ENCODE measurements at regions not wholly inside any gene's neighbourhood (a gene's known extent, or its start where the extent isn't known, plus 50 kb on each side); places are given as distances from the start of the nearest gene placed in this dataset.

DNA sequence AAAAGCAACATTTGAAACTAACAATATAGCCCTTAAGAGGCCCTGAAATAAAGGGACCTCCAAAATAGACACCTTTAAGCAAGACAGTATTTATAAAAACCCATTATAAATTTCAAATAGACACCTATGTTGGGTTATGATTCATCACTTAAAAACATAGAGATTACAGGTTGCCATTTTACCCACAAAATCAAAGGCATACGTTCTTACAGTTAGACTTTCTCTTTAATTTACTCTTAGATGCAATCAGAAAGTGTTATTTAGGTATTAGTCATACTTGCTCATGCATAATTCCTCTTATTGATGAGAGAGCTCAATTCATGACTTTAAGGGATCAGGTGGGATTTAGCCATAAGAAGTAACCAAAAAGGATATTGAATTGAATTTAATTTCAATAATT lies 51.5 kb upstream of the TMEM200A start:
- Mint-ChIP-seq H3K4me1 (no peaks in the 10 kb centered on the region), H3K27me3 (no peaks in the 10 kb centered on the region)

DNA sequence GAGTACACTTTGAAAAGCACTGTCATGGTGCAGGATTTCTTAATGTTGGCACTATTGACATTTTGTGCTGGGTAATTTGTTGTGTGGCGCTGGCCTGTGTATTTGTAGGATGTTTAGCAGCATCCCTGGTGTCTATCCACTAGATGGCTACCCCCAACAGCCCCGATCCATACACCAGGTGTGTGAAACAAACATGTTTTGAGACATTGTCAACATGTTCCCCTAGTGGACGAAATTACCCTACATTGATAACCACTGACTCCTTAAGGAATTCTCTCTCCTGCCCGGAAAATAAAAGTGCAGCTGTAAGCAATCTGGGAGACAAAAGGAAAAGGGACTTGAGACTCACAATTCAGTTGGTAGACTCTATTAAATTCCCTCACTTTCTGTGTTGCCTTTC lies 52.6 kb upstream of the TMEM200A start:
- no peak for ATAC-seq
- H3K36me3 Mint-ChIP-seq = no peaks in the 10 kb centered on the region
- H3K4me3 Mint-ChIP-seq = no peak overlapping the region
- no peaks in the 10 kb centered on the region for H3K9me3 Mint-ChIP-seq
- no peak overlapping the region for H3K27ac Mint-ChIP-seq
- H3K4me1 Mint-ChIP-seq = no peaks in the 10 kb centered on the region
- H3K27me3 Mint-ChIP-seq = no peaks in the 10 kb centered on the region

More for the DNA sequence above, 51.5 kb upstream of the TMEM200A start:
- Mint-ChIP-seq H3K27ac (no peak overlapping the region), H3K36me3 (no peaks in the 10 kb centered on the region), H3K4me3 (no peak overlapping the region), H3K9me3 (no peaks in the 10 kb centered on the region)
- ATAC-seq = no peak

DNA sequence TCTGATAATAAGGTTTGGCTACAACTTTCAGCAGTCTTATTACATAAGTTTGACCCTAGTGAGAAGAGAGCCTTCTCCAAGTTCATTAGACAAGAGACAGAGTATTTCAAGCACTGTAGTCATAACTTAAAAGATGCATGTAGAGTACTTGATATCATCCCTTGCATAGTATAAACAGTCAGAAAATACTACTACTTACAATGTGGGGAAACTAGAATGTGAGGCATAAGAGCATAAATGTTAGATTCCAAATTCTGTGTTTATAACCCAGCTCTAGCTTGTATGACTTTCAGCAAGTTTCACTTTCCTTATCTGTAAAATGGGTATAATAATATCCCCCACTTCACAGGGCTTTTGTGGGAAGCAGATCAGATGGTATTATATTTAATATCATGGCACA lies 56.8 kb upstream of the TMEM200A start:
- no peaks in the 10 kb centered on the region for H3K36me3 Mint-ChIP-seq
- H3K27ac Mint-ChIP-seq = no peak overlapping the region
- H3K4me3 Mint-ChIP-seq = no peak overlapping the region
- no peaks in the 10 kb centered on the region for H3K9me3 Mint-ChIP-seq
- no peak for ATAC-seq
- H3K4me1 Mint-ChIP-seq = no peaks in the 10 kb centered on the region
- H3K27me3 Mint-ChIP-seq = no peaks in the 10 kb centered on the region

DNA sequence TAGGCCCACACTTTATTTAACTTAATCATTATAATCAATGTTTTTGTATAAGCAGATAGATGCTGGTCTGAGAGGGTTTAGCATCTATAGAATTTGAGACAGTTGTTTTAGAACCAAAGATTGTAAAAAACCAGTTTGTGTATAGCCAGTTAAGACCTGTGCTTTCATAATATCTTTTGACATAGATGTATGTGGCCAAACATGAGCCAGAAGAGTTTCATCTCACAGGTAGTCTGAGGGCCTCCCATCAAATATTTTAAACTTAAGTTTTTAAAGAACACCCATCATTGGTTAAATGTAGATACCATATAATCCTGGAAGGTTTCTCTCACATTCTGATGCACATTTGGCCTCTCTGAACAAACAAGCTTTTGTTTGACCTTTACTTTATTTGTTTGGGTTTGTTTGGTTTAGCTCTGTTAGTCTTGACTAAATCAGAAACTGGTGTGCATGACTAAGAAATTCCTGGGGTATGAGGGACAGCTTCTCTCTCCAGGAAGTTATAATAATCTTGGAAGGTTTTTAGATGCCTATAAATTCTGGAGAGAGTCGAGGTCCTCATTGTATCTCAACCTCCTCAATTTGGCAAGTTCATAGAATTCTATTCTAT lies 58.0 kb upstream of the TMEM200A start:
- Mint-ChIP-seq H3K9me3 (no peaks in the 10 kb centered on the region), H3K27ac (no peak overlapping the region), H3K4me1 (no peaks in the 10 kb centered on the region), H3K4me3 (no peak overlapping the region), H3K27me3 (no peaks in the 10 kb centered on the region), H3K36me3 (no peaks in the 10 kb centered on the region)
- no peak for ATAC-seq

DNA sequence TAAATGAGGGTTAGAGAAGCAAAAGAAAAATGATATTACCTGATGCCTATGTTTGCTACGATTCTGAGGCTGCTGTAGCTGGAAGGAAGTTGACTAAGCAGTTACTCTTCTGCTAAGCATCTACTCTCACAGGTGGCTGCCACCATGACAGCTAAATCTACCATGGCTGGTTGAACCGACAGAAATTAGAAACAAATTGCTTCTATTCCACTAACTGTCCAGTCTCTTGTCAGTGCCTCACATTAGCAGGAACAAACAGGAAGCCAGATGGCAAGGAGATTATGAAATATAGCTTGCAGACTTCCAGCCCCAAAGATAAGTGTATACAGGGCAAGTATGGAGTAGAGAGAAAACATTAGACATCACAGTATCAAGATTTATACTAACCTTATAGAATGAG lies 59.4 kb upstream of the TMEM200A start:
- no peak overlapping the region for H3K4me3 Mint-ChIP-seq
- no peaks in the 10 kb centered on the region for H3K4me1 Mint-ChIP-seq
- no peak overlapping the region for H3K27ac Mint-ChIP-seq

DNA sequence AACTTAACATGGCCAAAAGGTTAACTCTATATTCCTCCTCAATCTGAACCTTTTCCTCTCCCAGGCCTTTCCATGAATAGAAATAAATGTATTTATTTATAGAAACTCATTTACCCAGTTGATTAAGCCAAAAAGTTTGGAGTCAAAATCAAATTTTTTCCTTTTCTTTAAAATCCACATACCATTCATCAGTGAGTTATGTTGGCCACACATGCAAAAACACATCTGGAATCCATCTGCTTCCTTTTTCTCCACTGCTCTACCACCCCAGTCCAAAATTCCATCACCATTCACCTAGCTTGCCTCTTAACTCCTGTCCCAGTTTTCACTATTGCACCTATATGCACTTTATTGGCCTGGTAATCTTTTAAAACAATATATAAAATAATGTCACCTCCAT lies 62.4 kb upstream of the TMEM200A start:
- no peak overlapping the region for H3K4me3 Mint-ChIP-seq

More for the DNA sequence above, 59.4 kb upstream of the TMEM200A start:
- H3K9me3 Mint-ChIP-seq = peaks cover 5% of the 10 kb centered on the region
- ATAC-seq = no peak
- peaks cover 8% of the 10 kb centered on the region for H3K36me3 Mint-ChIP-seq
- no peaks in the 10 kb centered on the region for H3K27me3 Mint-ChIP-seq

DNA sequence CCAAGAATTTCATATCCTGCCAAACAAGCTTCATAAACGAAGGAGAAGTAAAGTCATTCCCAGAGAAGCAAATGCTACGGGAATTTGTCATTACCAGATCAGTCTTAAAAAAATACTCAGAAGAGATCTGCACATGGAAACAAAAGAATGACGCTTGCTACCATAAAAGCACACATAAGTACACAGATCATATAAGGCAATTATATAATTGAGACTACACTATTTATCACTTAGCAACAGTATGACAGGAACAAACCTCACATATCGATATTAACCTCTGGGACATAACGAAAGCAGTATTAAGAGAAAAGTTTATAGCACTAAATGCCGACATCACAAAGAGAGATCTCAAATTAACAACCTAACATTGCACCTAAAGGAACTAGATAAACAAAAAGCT lies 67.6 kb upstream of the TMEM200A start:
- H3K4me3 Mint-ChIP-seq = no peak overlapping the region
- no peaks in the 10 kb centered on the region for H3K27me3 Mint-ChIP-seq
- no peak overlapping the region for H3K27ac Mint-ChIP-seq

More for the DNA sequence above, 62.4 kb upstream of the TMEM200A start:
- Mint-ChIP-seq H3K27me3 (no peaks in the 10 kb centered on the region), H3K36me3 (peaks cover 8% of the 10 kb centered on the region), H3K9me3 (peaks cover 10% of the 10 kb centered on the region), H3K4me1 (no peaks in the 10 kb centered on the region), H3K27ac (no peak overlapping the region)
- ATAC-seq = no peak

DNA sequence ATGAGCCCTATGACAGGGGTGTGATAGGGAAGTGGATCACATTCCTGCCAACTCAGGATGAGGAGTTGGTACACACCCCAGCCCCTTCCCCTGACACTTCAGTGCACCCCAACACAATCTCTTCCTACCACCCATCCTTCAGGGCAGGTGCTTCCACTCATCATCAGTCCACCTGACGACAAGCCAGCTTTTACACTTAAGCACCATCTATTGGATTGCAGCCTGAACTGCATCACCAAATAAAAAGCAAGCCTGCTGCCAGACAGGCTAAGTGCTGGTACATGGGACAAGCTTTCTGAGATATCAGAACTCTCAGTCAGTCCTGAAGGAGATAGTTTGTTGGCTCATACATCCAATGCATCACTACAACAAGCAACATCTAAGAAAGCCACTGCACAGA lies 69.0 kb upstream of the TMEM200A start:
- no peaks in the 10 kb centered on the region for H3K27me3 Mint-ChIP-seq
- no peaks in the 10 kb centered on the region for H3K4me1 Mint-ChIP-seq
- no peak for ATAC-seq
- peaks cover 5% of the 10 kb centered on the region for H3K9me3 Mint-ChIP-seq
- peaks cover 3% of the 10 kb centered on the region for H3K36me3 Mint-ChIP-seq
- H3K4me3 Mint-ChIP-seq = no peak overlapping the region
- H3K27ac Mint-ChIP-seq = no peak overlapping the region

More for the DNA sequence above, 67.6 kb upstream of the TMEM200A start:
- H3K4me1 Mint-ChIP-seq = no peaks in the 10 kb centered on the region
- peaks cover 10% of the 10 kb centered on the region for H3K9me3 Mint-ChIP-seq
- peaks cover 8% of the 10 kb centered on the region for H3K36me3 Mint-ChIP-seq
- no peak for ATAC-seq

DNA sequence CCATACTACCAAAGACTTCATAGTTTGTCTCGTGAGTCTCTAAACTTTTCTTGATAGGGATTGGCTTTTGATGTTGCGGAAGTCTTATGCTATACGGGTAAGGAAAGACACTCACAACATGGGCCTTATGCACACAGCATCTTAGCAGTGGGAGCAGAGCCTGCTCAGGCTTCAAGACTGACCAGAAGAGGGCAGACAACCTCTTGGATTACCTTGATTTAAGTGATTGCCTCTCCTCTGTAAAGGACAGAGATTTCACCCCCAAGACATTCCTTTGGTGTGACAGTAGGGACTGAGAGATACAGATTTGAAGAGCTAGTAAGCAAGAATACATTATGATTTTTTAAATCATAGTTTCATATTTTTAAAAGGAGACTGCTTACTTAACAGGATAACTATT lies 71.0 kb upstream of the SAMD3 start:
- H3K27ac Mint-ChIP-seq = no peak overlapping the region
- no peaks in the 10 kb centered on the region for H3K4me1 Mint-ChIP-seq
- H3K36me3 Mint-ChIP-seq = no peaks in the 10 kb centered on the region
- ATAC-seq = peak; percentile 60
- no peak overlapping the region for H3K4me3 Mint-ChIP-seq
- H3K27me3 Mint-ChIP-seq = no peaks in the 10 kb centered on the region
- no peaks in the 10 kb centered on the region for H3K9me3 Mint-ChIP-seq

DNA sequence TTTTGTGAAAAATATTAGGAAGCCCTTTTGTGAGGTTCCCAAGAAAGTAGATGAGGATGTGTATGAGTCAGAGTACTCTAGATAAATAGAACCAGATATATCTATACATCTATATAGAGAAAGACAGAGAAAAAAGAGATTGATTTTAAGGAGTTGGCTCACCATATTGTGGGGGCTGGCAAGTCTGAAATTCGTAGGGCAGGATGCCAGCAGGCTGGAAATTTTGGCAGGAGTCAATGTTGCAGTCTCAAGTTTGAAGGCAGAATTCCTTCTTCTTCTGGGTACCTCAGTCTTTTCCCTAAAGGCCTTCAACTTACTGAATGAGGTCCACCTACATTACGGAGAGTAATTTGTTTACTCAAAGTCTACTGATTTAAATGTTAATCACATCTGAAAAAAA lies 65.3 kb upstream of the SAMD3 start:
- H3K27ac Mint-ChIP-seq = no peak overlapping the region
- H3K4me3 Mint-ChIP-seq = no peak overlapping the region
- H3K36me3 Mint-ChIP-seq = no peaks in the 10 kb centered on the region
- ATAC-seq = no peak
- no peaks in the 10 kb centered on the region for H3K4me1 Mint-ChIP-seq
- no peaks in the 10 kb centered on the region for H3K9me3 Mint-ChIP-seq
- no peaks in the 10 kb centered on the region for H3K27me3 Mint-ChIP-seq

DNA sequence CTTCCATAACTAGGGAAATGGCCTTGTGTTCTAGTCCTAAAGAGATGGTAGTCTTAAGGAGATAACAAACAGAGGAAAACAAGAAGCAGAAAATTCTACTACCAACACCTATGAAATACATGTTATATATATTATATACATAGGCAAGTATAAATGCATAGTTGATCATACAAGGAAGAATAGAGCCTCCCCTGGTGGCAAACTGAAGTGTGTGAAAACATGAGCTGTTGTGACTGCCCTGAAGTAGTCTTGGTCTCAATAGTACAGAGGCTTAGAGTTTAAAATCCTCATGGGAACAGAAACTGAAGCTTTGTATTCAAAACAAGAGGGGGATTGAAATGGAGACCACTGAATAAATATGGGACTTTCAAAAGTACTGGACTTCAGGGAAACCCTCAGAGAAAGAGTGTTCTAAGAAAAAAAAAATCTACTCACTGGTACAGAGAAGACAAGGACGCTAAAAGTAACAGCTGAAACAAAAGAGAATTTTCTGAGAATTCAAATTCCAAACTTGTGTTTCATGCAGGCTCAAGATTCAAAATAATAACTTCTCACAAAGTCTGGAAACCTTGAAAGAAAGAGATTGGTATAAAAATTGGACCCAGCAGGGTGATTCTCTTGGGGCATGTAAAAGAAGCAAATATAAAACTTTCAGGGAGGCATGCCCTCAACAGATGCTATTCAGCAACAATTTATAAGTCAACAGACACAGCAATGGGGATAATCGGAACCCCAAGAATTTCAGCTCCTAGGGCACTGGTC lies 59.7 kb upstream of the SAMD3 start:
- ATAC-seq = no peak
- no peak overlapping the region for H3K4me3 Mint-ChIP-seq
- H3K27me3 Mint-ChIP-seq = no peaks in the 10 kb centered on the region
- no peaks in the 10 kb centered on the region for H3K9me3 Mint-ChIP-seq
- peak overlapping the region; percentile 31 for H3K27ac Mint-ChIP-seq
- H3K36me3 Mint-ChIP-seq = no peaks in the 10 kb centered on the region
- H3K4me1 Mint-ChIP-seq = peaks cover 20% of the 10 kb centered on the region

DNA sequence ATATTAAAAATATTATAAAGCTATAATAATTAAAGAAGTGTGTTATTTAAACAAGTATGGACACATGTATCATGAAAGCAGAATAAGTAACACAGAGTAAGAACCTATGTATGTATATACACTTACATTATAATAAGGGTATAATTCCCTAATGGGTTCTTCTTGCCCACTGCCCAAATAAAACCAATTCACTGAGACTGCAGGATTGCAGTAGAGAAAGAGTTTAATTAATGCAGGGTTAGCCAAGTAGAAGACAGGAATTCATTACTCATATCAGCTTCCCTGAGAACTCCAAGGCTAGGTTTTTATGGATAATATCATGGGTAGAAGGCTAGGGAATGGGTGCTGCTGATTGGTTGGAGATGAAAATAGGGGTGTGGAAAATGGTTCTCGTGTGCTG lies 53.8 kb upstream of the SAMD3 start:
- peaks cover 24% of the 10 kb centered on the region for H3K36me3 Mint-ChIP-seq
- peaks cover 10% of the 10 kb centered on the region for H3K4me1 Mint-ChIP-seq
- no peak overlapping the region for H3K4me3 Mint-ChIP-seq
- no peak for ATAC-seq
- no peak overlapping the region for H3K27ac Mint-ChIP-seq
- peaks cover 11% of the 10 kb centered on the region for H3K9me3 Mint-ChIP-seq
- no peaks in the 10 kb centered on the region for H3K27me3 Mint-ChIP-seq

DNA sequence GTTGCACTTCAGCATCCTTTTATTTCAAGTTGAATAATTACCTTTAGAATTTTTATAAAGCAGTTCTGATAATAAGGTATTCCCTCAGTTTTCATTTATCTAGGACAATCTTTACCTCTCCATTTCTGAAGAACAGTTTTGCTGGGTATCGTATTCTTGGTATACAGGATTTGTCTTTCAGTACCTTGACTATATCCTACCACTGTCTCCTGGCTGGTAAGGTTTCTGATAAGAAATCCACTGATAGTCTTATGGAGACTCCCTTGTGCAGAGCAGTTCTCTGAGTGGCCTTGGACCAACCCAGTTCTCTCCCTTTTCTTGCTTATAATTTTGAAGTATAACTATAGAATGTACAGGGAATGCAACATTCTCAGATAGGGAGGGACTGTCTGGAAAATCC lies 51.3 kb upstream of the SAMD3 start:
- no peak for ATAC-seq
- no peak overlapping the region for H3K4me3 Mint-ChIP-seq
- peaks cover 12% of the 10 kb centered on the region for H3K9me3 Mint-ChIP-seq
- H3K4me1 Mint-ChIP-seq = peaks cover 14% of the 10 kb centered on the region
- H3K27me3 Mint-ChIP-seq = no peaks in the 10 kb centered on the region
- H3K27ac Mint-ChIP-seq = no peak overlapping the region
- H3K36me3 Mint-ChIP-seq = peaks cover 38% of the 10 kb centered on the region
